LHCN-M2 (cell line): ENCODE measurements at regions not wholly inside any gene's neighbourhood (a gene's known extent, or its start where the extent isn't known, plus 50 kb on each side); places are given as distances from the start of the nearest gene placed in this dataset.

Experiments used
- DNase-seq: peaks from one replicate; pipeline ENCODE4 v3.0.0-alpha.2; 2012; ENCODE audit warnings: low read depth

GRCh38 chr7:20932785-20933527, 146.3 kb upstream of the SP8 start:
- DNase-seq = no peak

GRCh38 chr7:20945451-20945850, 158.8 kb upstream of the SP8 start:
- DNase-seq = no peak

GRCh38 chr7:20952916-20953315, 166.2 kb upstream of the SP8 start:
- no peak for DNase-seq

- no peak for DNase-seq
Measured at GRCh38 chr7:20954711-20955619, 168.3 kb upstream of the SP8 start.

- DNase-seq = no peak
Measured at GRCh38 chr7:20958572-20958971, 171.9 kb upstream of the SP8 start.

- DNase-seq = no peak
Measured at GRCh38 chr7:20959281-20959680, 172.6 kb upstream of the SP8 start.

- no peak for DNase-seq
Measured at GRCh38 chr7:20963556-20964280, 177.0 kb upstream of the SP8 start.

- no peak for DNase-seq
Measured at GRCh38 chr7:20964281-20964918, 177.7 kb upstream of the SP8 start.

GRCh38 chr7:20971219-20971618, 184.5 kb upstream of the SP8 start:
- no peak for DNase-seq

- DNase-seq = no peak
Measured at GRCh38 chr7:20980232-20980631, 193.5 kb upstream of the SP8 start.

GRCh38 chr7:20980668-20981264, 194.1 kb upstream of the SP8 start:
- DNase-seq = no peak

- no peak for DNase-seq
Measured at GRCh38 chr7:20988340-20988739, 201.7 kb upstream of the SP8 start.

GRCh38 chr7:20991544-20991943, 204.9 kb upstream of the SP8 start:
- DNase-seq = no peak

- DNase-seq = no peak
Measured at GRCh38 chr7:20993693-20994092, 207.0 kb upstream of the SP8 start.

GRCh38 chr7:20998309-20998708, 211.6 kb upstream of the SP8 start:
- no peak for DNase-seq

- DNase-seq = no peak
Measured at GRCh38 chr7:21011153-21011552, 224.5 kb upstream of the SP8 start.

GRCh38 chr7:21013765-21014539, 227.3 kb upstream of the SP8 start:
- no peak for DNase-seq

- DNase-seq = no peak
Measured at GRCh38 chr7:21020667-21021066, 234.0 kb upstream of the SP8 start.

GRCh38 chr7:21023841-21024484, 237.3 kb upstream of the SP8 start:
- DNase-seq = no peak

- DNase-seq = no peak
Measured at GRCh38 chr7:21024485-21024867, 237.8 kb upstream of the SP8 start.
